GM23338 (cell line): ENCODE measurements at regions not wholly inside any gene's neighbourhood (a gene's known extent, or its start where the extent isn't known, plus 50 kb on each side); places are given as distances from the start of the nearest gene placed in this dataset.

Experiments used
- ATAC-seq: fragments of 200-7000 bp; cut with Tn5 transposase; 3 replicates; pipeline ENCODE4 v1.9.1; 2020
- DNase-seq: peaks from one replicate; pipeline ENCODE4 v3.0.0-alpha.2; 2015; ENCODE audit warnings: low spot score
- H2AFZ ChIP-seq: fragments of 200-600 bp; sonication (generic); 2 replicates; pipeline ENCODE4 v1.8.0; 2016; ENCODE audit warnings: antibody characterized with exemption, mild to moderate bottlenecking, moderate library complexity
- H3F3A ChIP-seq: fragments of 200-600 bp; sonication (generic); replicated peaks from 2 replicates; pipeline ENCODE4 v1.8.0; 2017; ENCODE audit warnings: antibody characterized with exemption, mixed run types, low read depth
- H3K27ac ChIP-seq: fragments of 200-600 bp; sonication (generic); 2 replicates; pipeline ENCODE4 v1.6.1; 2016; ENCODE audit warnings: low read depth
- H3K27me3 ChIP-seq: fragments of 200-600 bp; sonication (generic); 2 replicates; pipeline ENCODE4 v1.8.0; 2016; ENCODE audit warnings: mild to moderate bottlenecking, mixed run types, moderate library complexity; ENCODE audit not compliant: insufficient read depth
- H3K36me3 ChIP-seq: fragments of 200-600 bp; sonication (generic); 2 replicates; pipeline ENCODE4 v1.8.0; 2016; ENCODE audit warnings: mild to moderate bottlenecking; ENCODE audit not compliant: insufficient read depth
- H3K4me1 ChIP-seq: fragments of 200-600 bp; sonication (generic); 2 replicates; pipeline ENCODE4 v1.8.0; 2016; ENCODE audit warnings: mild to moderate bottlenecking, moderate library complexity; ENCODE audit not compliant: insufficient read depth
- H3K4me2 ChIP-seq: fragments of 200-600 bp; sonication (generic); 2 replicates; pipeline ENCODE4 v1.7.1; 2017; ENCODE audit warnings: mixed run types
- H3K4me3 ChIP-seq: fragments of 200-600 bp; sonication (generic); 2 replicates; pipeline ENCODE4 v1.6.1; 2016; ENCODE audit warnings: mixed run types
- H3K79me2 ChIP-seq: fragments of 200-600 bp; sonication (generic); replicated peaks from 2 replicates; pipeline ENCODE4 v1.8.0; 2017; ENCODE audit warnings: mild to moderate bottlenecking; ENCODE audit not compliant: insufficient read depth
- H3K9me2 ChIP-seq: fragments of 200-600 bp; sonication (generic); 2 replicates; pipeline ENCODE4 v1.8.0; 2017; ENCODE audit not compliant: insufficient read depth
- H4K20me1 ChIP-seq: fragments of 200-600 bp; sonication (generic); replicated peaks from 2 replicates; pipeline ENCODE4 v1.8.0; 2017; ENCODE audit warnings: mild to moderate bottlenecking; ENCODE audit not compliant: insufficient read depth
- H3K27ac Mint-ChIP-seq: 2 replicates; pipeline ENCODE4 v1.8.0; 2020; ENCODE audit warnings: inconsistent platforms, mild to moderate bottlenecking, moderate library complexity, mixed read lengths
- H3K27me3 Mint-ChIP-seq: 3 replicates; pipeline ENCODE4 v1.8.0; 2022; ENCODE audit warnings: low read depth, mild to moderate bottlenecking, moderate library complexity, mixed read lengths, inconsistent platforms; ENCODE audit not compliant: insufficient read depth, poor library complexity
- H3K36me3 Mint-ChIP-seq: 3 replicates; pipeline ENCODE4 v1.8.0; 2021; ENCODE audit warnings: low read depth, mild to moderate bottlenecking, inconsistent platforms, moderate library complexity, mixed read lengths
- H3K4me1 Mint-ChIP-seq: 3 replicates; pipeline ENCODE4 v1.8.0; 2020; ENCODE audit warnings: mild to moderate bottlenecking, inconsistent platforms, mixed read lengths
- H3K4me3 Mint-ChIP-seq: 3 replicates; pipeline ENCODE4 v1.8.0; 2021; ENCODE audit warnings: moderate library complexity, mild to moderate bottlenecking, inconsistent platforms, mixed read lengths
- H3K9me3 Mint-ChIP-seq: 3 replicates; pipeline ENCODE4 v1.8.0; 2020; ENCODE audit warnings: moderate library complexity, mild to moderate bottlenecking, inconsistent platforms, mixed read lengths
- CREB1 ChIP-seq: fragments of 250-450 bp; sonication (Bioruptor Pico); IDR thresholded peaks from 2 replicates; pipeline ENCODE4 v1.5.0; 2020; ENCODE audit warnings: low read depth, mild to moderate bottlenecking, moderate library complexity
- CTCF ChIP-seq, 2 experiments: fragments of 200-600 bp in 1 of 2; sonication (generic) in 1 of 2; conservative IDR thresholded peaks; 2 replicates each; pipeline versions ENCODE4 v1.5.1 to v1.6.1; 2016 to 2017; ENCODE audit warnings: antibody characterized with exemption in 2 of 2, low read depth in 2 of 2, mild to moderate bottlenecking in 2 of 2, moderate library complexity in 1 of 2
- ETS1 ChIP-seq: IDR thresholded peaks from 2 replicates; pipeline ENCODE4 v1.6.1; 2016; ENCODE audit warnings: antibody characterized with exemption
- EZH2 ChIP-seq: fragments of 200-600 bp; sonication (generic); IDR thresholded peaks from one replicate; pipeline ENCODE4 v1.8.0; 2017; ENCODE audit warnings: antibody characterized with exemption, mild to moderate bottlenecking, low read depth; ENCODE audit not compliant: unreplicated experiment
- EZH2phosphoT487 ChIP-seq: fragments of 200-600 bp; sonication (generic); IDR thresholded peaks from one replicate; pipeline ENCODE4 v1.8.1; 2018; ENCODE audit warnings: antibody characterized with exemption; ENCODE audit not compliant: unreplicated experiment
- JUNB ChIP-seq: IDR thresholded peaks from one replicate; pipeline ENCODE4 v1.6.1; 2016; ENCODE audit warnings: antibody characterized with exemption; ENCODE audit not compliant: unreplicated experiment
- NANOG ChIP-seq: IDR thresholded peaks from 2 replicates; pipeline ENCODE4 v1.6.1; 2016; ENCODE audit warnings: antibody characterized with exemption, borderline replicate concordance
- POLR2AphosphoS5 ChIP-seq: IDR thresholded peaks from 2 replicates; pipeline ENCODE4 v1.6.1; 2016; ENCODE audit warnings: antibody characterized with exemption, low read depth
- STAT1 ChIP-seq: IDR thresholded peaks from one replicate; pipeline ENCODE4 v1.6.1; 2016; ENCODE audit warnings: antibody characterized with exemption; ENCODE audit not compliant: unreplicated experiment
- ZNF114 ChIP-seq: fragments of 250-450 bp; sonication (Bioruptor Pico); IDR thresholded peaks from 2 replicates; pipeline ENCODE4 v1.5.0; 2020; ENCODE audit warnings: mild to moderate bottlenecking, moderate library complexity
- ZNF331 ChIP-seq: fragments of 250-450 bp; sonication (Bioruptor Pico); IDR thresholded peaks from 2 replicates; pipeline ENCODE4 v1.5.0; 2020; ENCODE audit warnings: low read depth, mild to moderate bottlenecking, moderate library complexity
- ZNF462 ChIP-seq: fragments of 250-450 bp; sonication (Bioruptor Pico); IDR thresholded peaks from 2 replicates; pipeline ENCODE4 v1.5.0; 2020; ENCODE audit warnings: mild to moderate bottlenecking, moderate library complexity
- TF ChIP-seq, protein P1 (sequence below): IDR thresholded peaks from one replicate; pipeline ENCODE4 v1.6.1; 2018; ENCODE audit warnings: antibody characterized with exemption; ENCODE audit not compliant: unreplicated experiment

DNA sequence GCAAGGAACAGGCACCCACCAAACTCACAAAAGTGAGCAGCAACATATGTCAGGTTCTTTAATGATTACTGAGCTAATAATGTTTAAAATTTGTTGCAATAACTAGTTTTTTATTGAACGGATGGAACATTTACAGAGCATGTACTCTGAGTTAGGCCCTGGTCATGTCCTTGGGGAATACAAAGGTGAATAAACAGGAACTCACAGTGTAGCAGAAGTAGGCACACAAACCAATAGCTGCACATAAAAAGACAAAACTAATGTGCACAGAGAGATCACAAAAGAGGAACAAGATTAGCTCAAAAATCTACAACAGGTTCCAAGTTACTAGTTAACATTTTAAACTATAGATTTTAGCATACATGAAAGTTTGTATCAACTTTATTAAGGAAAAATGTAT, 505.3 kb upstream of the PPP2R3A start:
- no peaks in the 10 kb centered on the region for H3K27me3 ChIP-seq
- H3K27ac ChIP-seq = no peak overlapping the region
- H4K20me1 ChIP-seq = no peaks in the 10 kb centered on the region
- Mint-ChIP-seq H3K4me1 (peaks cover 11% of the 10 kb centered on the region; the same call in 2 of the 3 replicates), H3K27ac (no peak overlapping the region), H3K36me3 (no peaks in the 10 kb centered on the region), H3K4me3 (no peak overlapping the region), H3K9me3 (peaks cover 3% of the 10 kb centered on the region; the same call in 2 of the 3 replicates), H3K27me3 (peaks cover 6% of the 10 kb centered on the region)
- no peaks in the 10 kb centered on the region for H3K4me1 ChIP-seq
- no peaks in the 10 kb centered on the region for H3K79me2 ChIP-seq
- H2AFZ ChIP-seq = no peak overlapping the region
- TF ChIP-seq NANOG = no peak
- TF ChIP-seq ETS1 = no peak
- no peak for TF ChIP-seq JUNB
- no peak for TF ChIP-seq ZNF331 (CRISPR knock-in tag)
- TF ChIP-seq CTCF (conservative IDR thresholded peaks at IDR 0.05; ENCODE audit: low read depth in 2 of 2) = no peak
- no peak for TF ChIP-seq ZNF462 (CRISPR knock-in tag)
- no peak for TF ChIP-seq CREB1 (CRISPR knock-in tag)
- TF ChIP-seq EZH2 = no peak
- no peak for TF ChIP-seq POLR2AphosphoS5
- TF ChIP-seq STAT1 = no peak
- TF ChIP-seq, protein P1, sequence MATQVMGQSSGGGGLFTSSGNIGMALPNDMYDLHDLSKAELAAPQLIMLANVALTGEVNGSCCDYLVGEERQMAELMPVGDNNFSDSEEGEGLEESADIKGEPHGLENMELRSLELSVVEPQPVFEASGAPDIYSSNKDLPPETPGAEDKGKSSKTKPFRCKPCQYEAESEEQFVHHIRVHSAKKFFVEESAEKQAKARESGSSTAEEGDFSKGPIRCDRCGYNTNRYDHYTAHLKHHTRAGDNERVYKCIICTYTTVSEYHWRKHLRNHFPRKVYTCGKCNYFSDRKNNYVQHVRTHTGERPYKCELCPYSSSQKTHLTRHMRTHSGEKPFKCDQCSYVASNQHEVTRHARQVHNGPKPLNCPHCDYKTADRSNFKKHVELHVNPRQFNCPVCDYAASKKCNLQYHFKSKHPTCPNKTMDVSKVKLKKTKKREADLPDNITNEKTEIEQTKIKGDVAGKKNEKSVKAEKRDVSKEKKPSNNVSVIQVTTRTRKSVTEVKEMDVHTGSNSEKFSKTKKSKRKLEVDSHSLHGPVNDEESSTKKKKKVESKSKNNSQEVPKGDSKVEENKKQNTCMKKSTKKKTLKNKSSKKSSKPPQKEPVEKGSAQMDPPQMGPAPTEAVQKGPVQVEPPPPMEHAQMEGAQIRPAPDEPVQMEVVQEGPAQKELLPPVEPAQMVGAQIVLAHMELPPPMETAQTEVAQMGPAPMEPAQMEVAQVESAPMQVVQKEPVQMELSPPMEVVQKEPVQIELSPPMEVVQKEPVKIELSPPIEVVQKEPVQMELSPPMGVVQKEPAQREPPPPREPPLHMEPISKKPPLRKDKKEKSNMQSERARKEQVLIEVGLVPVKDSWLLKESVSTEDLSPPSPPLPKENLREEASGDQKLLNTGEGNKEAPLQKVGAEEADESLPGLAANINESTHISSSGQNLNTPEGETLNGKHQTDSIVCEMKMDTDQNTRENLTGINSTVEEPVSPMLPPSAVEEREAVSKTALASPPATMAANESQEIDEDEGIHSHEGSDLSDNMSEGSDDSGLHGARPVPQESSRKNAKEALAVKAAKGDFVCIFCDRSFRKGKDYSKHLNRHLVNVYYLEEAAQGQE = no peak
- no peak for TF ChIP-seq ZNF114 (CRISPR knock-in tag)
- TF ChIP-seq EZH2phosphoT487 = no peak
- H3F3A ChIP-seq = no peaks in the 10 kb centered on the region
- no peak overlapping the region for H3K4me2 ChIP-seq
- H3K9me2 ChIP-seq = no peaks in the 10 kb centered on the region
- H3K4me3 ChIP-seq = no peak overlapping the region
- DNase-seq = no peak
- no peaks in the 10 kb centered on the region for H3K36me3 ChIP-seq
- ATAC-seq = no peak
